Stimulated activated CD8-positive, alpha-beta memory T cell treated with anti-CD3 and anti-CD28 coated beads, Interleukin-7, amount 100 ng/mL, for 4 hours (primary cell): ENCODE measurements at regions not wholly inside any gene's neighbourhood (a gene's known extent, or its start where the extent isn't known, plus 50 kb on each side); places are given as distances from the start of the nearest gene placed in this dataset.

ENCODE experiments used
- DNase-seq, 2 donors: peaks; one replicate each; pipeline ENCODE4 v3.0.0-alpha.2; 2020; ENCODE audit warnings: low read depth in 2 of 2

DNA sequence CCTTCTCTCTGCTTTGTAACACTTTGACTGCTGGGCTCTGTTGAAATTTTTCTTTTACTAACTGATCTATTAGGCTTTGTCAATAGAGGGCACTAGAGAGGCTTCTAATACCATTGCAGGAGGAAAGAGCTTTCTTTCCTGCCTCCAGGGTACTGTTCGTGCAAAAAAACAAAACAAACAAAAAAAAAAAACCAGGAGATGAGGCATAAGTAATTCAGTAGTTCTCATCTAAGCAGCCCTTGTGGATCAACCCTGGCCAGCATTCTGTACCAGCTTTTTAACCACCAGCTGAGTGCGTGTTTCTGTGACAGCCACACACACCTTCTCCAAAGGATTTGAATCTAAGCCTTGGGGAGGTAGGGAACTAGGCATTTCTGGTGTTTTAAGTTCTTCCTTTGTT is 1707.6 kb upstream of the SLC10A2 start:
- DNase-seq: no peak

GRCh38 chr13:104769545-104769944 is 1703.3 kb upstream of the SLC10A2 start:
- DNase-seq: no peak

DNA sequence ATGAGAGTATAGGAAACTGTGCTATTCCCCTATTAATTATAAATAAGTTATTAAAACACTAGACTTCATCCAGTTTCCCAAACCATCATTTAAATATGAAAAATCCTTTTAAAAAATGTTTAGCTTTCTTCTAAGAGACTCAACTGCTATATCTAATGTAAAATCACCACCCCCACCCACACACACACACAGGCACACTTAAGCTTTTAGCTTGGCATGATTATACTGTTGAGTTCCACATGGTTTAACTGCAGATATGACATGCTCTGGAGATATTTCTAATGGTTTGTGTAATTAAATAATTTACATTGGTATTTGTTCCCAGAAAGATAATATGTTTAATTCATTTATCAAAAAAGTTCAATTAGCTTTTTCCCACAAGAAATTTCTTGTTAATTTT is 1700.1 kb upstream of the SLC10A2 start:
- DNase-seq: no peak

- DNase-seq: no peak
Observed at GRCh38 chr13:104764600-104764999, 1698.4 kb upstream of the SLC10A2 start.

DNA sequence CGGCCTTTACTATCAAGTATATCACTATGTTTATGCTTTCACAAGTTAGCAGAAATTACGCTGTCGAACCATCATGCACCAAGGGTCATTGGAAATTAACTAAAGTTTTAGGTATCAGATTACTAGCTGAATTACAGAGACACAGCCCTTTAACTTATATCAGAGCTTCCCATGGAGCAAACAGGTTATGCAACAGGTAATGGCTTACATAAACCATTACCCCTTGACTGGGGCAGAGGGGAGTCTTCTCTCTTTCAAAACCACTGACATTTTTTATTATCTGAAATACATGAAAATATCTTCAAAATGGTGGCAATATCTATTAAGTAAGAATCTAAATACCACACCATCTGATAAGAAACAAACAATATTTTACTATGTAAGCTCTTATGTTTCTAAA is 1692.9 kb upstream of the SLC10A2 start:
- no peak for DNase-seq

- DNase-seq: no peak
Observed at GRCh38 chr13:104757712-104758111, 1691.5 kb upstream of the SLC10A2 start.

DNA sequence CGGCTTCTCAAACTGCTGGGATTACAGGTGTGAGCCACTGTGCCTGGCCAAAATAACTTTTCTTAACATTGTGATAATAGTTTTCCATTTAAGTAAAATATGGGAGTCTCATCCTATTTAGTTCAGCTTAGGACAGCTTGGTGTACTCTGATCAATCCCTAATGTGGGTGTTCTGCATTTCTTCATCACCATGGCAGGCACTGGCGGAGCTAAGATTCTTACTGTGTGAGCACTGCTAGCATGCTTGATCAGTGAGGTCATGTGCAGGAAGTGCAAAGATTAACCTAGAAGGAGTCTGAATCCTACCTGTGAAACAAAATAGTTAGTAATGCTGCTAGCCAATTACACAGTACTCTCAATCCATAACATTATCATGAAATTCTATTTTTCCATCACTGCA is 1684.2 kb upstream of the SLC10A2 start:
- DNase-seq: no peak

DNA sequence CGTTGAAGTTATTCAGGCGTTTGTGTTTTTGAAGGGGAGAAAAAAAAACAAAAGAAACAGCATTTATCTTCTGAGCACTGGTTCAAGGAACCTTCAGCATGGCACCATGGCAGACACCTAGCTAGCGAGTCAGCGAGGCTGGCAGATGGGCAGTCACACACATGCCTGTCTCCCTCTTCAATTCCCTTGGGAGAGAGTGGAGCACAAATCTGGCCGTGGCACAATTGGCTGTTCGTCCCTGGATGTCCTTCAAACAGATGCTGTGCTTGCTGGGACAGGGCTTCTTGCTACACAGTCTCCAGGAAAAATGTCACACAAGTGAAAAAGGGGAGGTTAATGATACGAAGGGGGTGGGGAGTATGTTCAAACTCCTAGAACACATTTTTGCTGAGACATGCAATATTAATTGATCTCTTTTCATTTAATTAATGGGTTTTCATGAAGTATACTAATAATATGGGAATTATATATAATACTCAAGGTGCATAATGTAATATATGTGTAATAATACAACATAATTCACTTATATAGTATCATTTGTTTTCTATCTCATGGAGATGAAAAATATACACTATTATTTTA is 1674.5 kb upstream of the SLC10A2 start:
- DNase-seq: no peak

DNA sequence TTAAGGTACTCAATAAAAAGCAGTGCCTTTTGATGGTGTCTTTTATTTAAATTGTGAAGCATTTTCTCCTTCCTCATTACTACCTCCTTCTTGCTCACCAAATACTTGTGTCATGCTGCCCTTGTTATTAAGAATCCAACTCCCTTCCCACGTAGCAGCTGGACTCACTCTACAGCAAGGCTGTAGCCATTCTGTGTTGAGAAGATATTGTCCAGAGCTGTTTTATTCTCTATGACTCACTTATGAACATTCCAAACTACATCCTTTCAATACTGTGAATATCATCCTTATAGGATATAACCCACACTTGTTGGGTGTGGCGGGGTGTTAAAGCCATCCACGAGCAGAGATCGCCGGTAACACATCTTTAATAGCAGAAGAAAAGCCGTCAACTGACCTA is 1671.5 kb upstream of the SLC10A2 start:
- no peak for DNase-seq

DNA sequence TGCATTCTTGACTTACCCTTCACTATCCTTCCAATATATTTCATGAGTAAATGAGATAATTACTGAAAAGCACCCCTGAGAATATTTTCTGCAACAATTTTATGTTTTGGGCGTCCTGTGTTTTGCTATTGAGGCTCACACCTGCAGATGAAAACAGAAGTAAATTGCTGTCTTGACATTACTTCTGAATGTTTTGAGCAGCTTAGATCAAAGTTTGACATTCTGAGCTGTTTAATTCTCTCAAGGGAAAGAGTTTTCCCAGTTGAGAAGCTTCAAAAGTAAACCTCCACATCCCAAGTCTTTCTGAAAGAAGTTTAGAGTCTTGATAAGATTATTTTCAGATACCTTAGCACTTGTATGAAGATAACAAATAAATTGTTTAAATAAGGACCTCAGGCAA is 1667.2 kb upstream of the SLC10A2 start:
- DNase-seq: no peak

DNA sequence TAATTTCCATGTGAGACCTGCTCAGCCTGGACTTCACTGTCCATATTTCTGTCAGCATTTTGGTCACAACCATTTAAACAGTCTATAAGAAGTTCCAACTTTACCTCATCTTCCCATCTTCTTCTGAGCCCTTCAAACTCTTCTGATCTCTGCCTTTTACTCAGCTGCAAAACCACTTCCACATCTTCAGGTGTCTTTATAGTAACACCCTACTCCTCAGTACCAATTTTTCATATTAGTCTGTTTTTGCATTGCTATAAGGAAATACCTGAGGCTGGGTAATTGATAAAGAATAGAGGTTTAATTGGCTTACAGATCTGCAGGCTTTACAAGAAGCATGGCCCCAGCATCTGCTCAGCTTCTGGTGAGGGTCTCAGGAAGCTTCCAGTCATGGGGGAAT is 1648.9 kb upstream of the SLC10A2 start:
- no peak for DNase-seq

DNA sequence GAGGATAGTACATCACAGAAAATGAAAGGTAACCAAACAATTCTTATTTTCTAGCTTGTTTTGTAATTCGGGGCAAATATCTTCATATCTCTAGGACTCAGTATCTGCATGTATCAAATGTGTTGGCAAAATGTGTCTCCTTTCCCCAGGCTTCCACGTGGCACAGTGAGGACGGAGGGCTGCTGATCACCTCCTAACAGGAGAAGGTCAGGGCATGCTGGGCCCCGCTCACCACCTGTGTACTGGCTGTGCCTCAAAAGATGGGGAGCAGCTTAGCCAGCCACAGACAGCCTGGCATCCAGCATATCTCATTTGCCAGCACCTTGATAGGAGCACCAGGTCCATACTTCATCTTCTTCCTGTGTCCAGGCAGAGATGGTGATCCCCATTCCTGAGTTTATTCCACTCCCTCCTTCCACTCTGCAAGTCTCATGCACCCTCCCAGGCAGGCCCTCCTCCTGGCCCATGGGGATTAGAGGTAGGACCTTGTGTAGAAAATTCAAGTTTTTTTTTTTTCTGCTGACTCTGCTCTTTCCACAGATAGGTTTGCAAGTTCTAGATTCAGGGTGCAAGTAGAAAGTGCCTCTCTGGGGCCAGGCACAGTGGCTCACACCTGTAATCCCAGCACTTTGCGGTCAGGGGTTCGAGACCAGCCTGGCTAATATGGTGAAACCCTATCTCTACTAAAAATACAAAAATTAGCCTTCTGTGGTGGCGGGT is 1639.0 kb upstream of the SLC10A2 start:
- DNase-seq: no peak

DNA sequence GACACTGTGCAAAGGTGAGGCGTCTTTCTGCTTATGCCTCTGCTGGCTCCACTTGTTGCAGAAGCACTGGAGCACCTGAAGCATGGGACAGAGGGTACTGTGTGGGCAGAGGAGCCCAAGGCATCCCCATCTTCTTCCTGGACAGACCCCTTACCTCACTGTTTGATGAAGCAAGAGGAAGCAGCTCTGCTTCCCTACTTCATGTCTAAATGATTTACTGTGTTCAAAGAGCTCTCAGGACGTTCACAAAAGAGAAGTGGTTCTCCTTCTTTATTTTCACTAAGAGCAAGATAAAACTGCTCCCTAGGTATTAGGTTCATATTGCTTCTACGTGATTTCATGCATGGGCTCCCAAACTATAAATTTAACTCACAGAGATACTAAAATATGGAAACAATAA is 1635.4 kb upstream of the SLC10A2 start:
- DNase-seq: no peak

DNA sequence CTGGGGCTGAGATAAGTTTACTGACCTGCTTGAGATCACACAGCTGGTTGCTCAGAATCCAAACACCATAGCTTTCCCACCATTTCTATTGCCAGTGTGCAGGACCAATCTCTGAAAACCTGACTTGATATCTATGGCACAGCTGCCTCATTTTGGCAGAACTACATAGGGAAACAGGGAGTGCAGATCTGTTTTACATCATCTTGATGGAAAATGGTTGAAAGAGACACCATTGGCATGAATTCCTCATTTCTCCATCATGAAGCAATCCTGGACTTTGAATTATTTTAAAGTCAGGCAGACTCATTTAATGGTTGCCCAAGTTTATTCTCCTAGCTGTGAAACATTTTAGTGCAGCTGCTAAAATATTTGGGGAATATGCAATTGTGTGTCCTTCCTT is 1628.2 kb upstream of the SLC10A2 start:
- no peak for DNase-seq

GRCh38 chr13:104693126-104693525 is 1626.9 kb upstream of the SLC10A2 start:
- DNase-seq: no peak

- DNase-seq: no peak
Observed at GRCh38 chr13:104691767-104692467, 1625.7 kb upstream of the SLC10A2 start.

GRCh38 chr13:104686484-104686883 is 1620.3 kb upstream of the SLC10A2 start:
- no peak for DNase-seq

DNA sequence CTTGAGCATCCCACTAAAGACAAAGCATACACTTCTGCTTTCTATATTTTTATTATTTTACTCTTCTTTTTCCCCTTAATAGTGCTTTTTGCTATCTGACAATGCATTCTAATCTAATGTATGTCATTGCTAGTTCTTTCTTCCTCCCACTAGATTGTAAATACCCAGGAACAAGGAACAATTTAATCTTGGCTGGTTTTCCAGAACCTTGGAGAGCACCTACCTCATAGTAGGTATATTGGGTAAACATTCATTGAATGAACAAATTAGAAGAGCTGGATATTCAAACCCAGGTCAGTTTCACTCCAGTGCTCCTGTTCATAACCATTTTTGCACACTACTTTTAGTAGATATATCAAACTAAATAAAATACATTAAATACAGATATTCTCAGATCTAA is 1617.6 kb upstream of the SLC10A2 start:
- DNase-seq: no peak

DNA sequence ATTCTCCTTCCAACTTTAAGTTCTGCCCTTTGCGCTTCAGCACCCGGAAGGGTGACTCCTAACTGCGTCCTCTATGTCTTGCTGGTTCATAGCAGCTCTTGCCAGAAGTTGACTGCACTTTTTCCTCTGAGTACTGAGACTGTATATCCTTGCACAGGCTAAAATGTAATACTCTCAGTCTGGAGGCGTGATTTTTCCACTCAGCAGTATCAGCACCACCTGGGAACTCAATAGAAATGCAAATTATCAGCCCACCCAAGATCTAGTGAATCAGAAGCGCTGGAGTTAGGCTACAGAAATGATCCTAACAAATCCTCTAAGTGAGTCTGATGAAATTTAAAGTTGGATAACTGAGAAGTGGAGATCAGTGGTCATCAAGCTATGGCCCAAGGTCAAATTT is 1611.9 kb upstream of the SLC10A2 start:
- no peak for DNase-seq

DNA sequence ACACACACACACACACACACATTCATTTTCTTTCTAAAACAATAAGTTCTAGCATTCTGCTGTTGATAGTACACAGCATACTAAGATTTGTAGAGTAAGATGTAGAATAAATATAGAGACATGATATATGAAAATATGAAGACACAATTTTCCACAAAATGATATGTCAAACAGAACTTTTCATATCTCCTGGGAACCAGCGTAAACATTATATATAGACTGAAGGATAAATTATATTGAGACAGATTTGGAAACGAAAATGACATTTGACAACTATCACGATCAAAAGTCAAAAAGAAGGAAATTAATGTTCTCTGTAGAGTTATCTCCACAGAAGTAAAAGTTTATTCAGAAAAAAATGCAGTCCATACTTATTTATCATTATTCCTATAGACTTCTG is 1605.7 kb upstream of the SLC10A2 start:
- no peak for DNase-seq

DNA sequence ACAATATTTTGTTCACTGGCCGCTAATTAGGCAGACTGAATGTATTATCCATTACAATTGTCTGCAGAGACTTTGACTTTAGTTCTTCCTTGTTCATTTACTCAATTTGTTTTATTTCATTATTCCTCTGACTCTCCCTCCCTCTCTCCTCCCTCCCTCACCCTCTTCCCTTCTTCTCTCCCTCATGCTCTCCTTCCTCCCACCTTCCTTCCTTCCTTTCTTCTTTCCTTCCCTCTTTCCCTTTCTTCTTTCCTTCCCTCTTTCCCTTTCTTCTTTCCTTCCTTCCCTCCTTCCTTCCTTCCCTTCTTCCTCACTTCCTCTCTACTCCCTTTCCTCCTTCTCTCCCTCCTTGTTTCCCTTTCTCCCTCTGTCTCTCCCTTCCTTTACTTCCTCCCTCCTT is 1591.0 kb upstream of the SLC10A2 start:
- no peak for DNase-seq

DNA sequence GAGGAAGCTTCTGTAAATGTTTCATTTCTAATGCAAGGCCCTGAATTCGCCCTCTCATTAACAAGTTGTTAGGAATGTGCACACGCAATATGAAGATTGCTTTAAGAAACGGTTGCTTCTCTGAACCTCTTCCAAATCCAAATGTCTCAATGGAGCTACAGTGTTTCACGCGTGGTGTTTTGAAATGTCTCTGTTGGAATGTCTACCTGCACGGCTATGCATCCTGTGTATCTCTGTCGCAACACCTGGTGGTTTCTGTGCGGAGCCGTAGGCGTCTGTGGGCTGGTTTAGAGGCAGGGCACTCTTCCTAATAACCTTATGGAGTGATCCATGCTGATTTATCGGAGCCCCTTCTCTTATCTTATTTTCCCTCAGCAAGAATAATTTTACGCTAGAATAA is 1584.2 kb upstream of the SLC10A2 start:
- DNase-seq: no peak

DNA sequence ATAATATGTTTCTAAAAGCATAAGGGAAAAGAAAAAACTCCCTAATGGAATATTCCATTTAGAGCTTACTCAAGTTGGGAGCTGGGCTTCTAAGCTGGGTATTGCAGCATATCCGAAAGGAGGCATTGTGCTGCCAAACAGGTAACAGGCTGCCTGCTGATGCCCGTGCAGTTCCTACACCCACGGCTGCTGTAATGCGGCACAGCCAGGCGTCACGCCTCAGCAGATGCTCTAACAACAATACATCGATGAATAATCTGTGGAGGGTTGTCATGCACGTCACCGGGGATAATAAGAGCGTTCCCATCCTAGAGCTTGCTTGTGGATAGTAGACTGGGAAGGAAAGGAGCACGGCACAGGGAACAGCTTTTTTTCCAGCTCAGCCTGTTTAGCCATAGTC is 1582.1 kb upstream of the SLC10A2 start:
- no peak for DNase-seq
